Effector memory CD4-positive, alpha-beta T cell (primary cell): ENCODE measurements at regions not wholly inside any gene's neighbourhood (a gene's known extent, or its start where the extent isn't known, plus 50 kb on each side); places are given as distances from the start of the nearest gene placed in this dataset.

Experiments
- DNase-seq, 3 donors: peaks; one replicate each; pipeline ENCODE4 v3.0.0-alpha.2; 2020
- H3K27ac ChIP-seq: 2 replicates; pipeline ENCODE4 v1.7.0; 2013; ENCODE audit warnings: mild to moderate bottlenecking, low read length, moderate library complexity; ENCODE audit not compliant: insufficient read depth, poor library complexity, severe bottlenecking
- H3K27me3 ChIP-seq: replicated peaks from 2 replicates; pipeline ENCODE4 v1.7.0; 2013; ENCODE audit warnings: mild to moderate bottlenecking, low read length; ENCODE audit not compliant: insufficient read depth, control insufficient read depth, poor library complexity, severe bottlenecking
- H3K36me3 ChIP-seq: 2 replicates; pipeline ENCODE4 v1.7.0; 2013; ENCODE audit warnings: mild to moderate bottlenecking, low read length, moderate library complexity; ENCODE audit not compliant: control insufficient read depth, insufficient read depth
- H3K4me1 ChIP-seq: 2 replicates; pipeline ENCODE4 v1.7.0; 2013; ENCODE audit warnings: low read length, mild to moderate bottlenecking; ENCODE audit not compliant: control insufficient read depth, insufficient read depth, poor library complexity, severe bottlenecking
- H3K4me3 ChIP-seq: 2 replicates; pipeline ENCODE4 v1.7.0; 2013; ENCODE audit warnings: low read length, low read depth, mild to moderate bottlenecking; ENCODE audit not compliant: insufficient read depth, poor library complexity, severe bottlenecking
- H3K9me3 ChIP-seq: 2 replicates; pipeline ENCODE4 v1.7.0; 2013; ENCODE audit warnings: mild to moderate bottlenecking, low read length, moderate library complexity; ENCODE audit not compliant: control insufficient read depth

DNA sequence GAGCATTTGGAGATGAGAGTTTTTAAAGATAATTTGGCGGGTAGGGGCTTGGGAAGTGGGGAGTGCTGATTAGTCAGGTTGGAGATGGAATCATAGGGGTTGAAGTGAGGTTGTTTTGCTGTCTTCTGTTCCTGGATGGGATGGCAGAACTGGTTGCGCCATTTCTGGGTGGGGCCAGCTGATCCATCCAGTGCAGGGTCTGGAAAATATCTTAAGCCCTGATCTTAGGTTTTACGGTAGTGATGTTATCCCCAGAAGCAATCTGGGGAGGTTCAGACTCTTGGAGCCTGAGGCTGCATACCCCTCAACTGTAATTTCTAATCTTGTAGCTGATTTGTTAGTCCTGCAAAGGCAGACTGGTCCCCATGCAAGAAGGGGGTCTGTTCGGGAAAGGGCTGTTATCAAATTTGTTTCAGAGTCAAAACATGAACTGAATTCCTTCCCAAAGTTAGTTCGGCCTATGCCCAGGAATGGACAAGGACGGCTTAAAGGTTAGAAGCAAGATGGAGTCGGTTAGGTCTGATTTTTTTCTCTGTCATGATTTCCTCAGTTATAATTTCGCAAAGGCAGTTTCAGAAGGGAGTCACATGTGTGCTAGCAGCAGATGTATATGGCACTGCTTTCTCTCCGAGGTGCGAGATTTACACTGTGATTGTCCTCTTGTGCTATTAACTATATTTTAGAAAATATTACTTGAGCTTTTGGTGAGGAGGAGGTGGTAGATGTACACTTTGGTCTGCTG is 540.4 kb downstream of the EDEM1 start:
- Histone ChIP-seq H3K4me3 (no peak overlapping the region), H3K9me3 (no peaks in the 10 kb centered on the region), H3K36me3 (no peaks in the 10 kb centered on the region), H3K27me3 (no peaks in the 10 kb centered on the region), H3K27ac (no peak overlapping the region), H3K4me1 (no peaks in the 10 kb centered on the region)
- no peak for DNase-seq

GRCh38 chr3:5729852-5730251 is 542.3 kb downstream of the EDEM1 start:
- Histone ChIP-seq H3K4me3 (no peak overlapping the region), H3K27ac (no peak overlapping the region), H3K9me3 (no peaks in the 10 kb centered on the region), H3K36me3 (no peaks in the 10 kb centered on the region), H3K27me3 (no peaks in the 10 kb centered on the region), H3K4me1 (no peaks in the 10 kb centered on the region)
- DNase-seq = no peak

DNA sequence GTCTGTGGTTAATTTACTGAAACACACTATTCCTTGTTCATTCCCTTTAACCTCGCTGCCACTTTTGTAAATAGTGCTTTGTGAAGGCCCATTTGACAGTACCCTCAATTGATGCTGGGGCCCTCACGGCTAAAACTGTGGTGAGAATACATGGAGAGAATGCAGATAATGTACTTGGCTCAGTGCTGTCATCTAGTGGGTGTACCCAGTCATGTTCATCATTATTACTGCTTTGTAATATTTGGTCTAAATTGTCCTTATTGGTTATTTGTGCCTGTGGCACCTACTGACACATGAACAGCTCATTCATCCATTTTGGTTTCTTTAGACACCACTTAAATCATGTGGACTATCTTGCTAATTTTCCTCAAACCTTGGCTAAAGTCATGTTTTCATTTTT is 543.6 kb downstream of the EDEM1 start:
- H3K4me3 ChIP-seq = no peak overlapping the region
- no peak overlapping the region for H3K27ac ChIP-seq
- DNase-seq = no peak
- H3K9me3 ChIP-seq = no peaks in the 10 kb centered on the region
- H3K4me1 ChIP-seq = no peaks in the 10 kb centered on the region
- H3K36me3 ChIP-seq = no peaks in the 10 kb centered on the region
- H3K27me3 ChIP-seq = no peaks in the 10 kb centered on the region

- Histone ChIP-seq H3K4me3 (no peak overlapping the region), H3K36me3 (no peaks in the 10 kb centered on the region), H3K9me3 (no peaks in the 10 kb centered on the region), H3K27me3 (no peaks in the 10 kb centered on the region), H3K27ac (no peak overlapping the region), H3K4me1 (no peaks in the 10 kb centered on the region)
- no peak for DNase-seq
Measured at GRCh38 chr3:5732081-5732480, 544.6 kb downstream of the EDEM1 start.

DNA sequence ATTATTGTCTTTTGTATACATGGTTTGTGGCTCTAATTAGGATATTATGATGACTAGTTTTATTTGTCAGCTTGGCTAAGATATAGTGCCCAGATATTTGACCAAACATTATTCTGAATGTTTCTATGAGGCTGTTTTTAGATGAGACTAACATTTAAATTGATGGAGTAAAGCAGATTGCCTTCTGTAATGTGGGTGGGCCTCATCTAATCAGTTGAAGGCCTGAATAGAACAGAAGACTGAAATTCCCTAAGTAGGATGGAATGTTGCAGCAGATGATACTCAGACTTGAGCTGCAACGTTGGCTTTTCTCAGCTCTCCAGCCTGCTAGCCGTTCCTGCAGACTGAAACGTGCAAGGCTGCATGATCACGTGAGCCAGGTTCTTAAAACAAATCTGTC is 546.5 kb downstream of the EDEM1 start:
- Histone ChIP-seq H3K9me3 (no peaks in the 10 kb centered on the region), H3K36me3 (no peaks in the 10 kb centered on the region), H3K27ac (no peak overlapping the region), H3K27me3 (no peaks in the 10 kb centered on the region), H3K4me3 (no peak overlapping the region), H3K4me1 (no peaks in the 10 kb centered on the region)
- DNase-seq = no peak

DNA sequence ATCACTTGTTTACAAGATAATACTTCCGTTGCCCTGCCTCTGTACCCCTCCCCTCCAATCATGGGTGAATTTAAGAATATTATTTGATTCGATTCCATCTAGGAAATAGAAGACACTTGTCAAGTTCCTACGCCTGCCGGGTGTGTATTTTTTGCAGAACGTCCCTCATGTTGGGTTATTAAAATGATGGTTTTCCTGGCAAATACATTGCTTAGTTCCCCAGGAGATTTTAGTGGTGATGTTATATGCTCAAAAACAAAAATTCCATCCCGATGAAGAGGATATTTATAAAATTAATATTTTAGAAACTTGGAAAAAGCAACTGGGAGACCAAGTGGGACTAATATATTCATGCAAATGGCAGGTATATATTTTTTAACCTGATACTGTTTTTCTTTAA is 548.4 kb downstream of the EDEM1 start:
- DNase-seq = no peak

GRCh38 chr3:5739299-5739935 is 551.9 kb downstream of the EDEM1 start:
- Histone ChIP-seq H3K9me3 (no peaks in the 10 kb centered on the region), H3K27me3 (no peaks in the 10 kb centered on the region), H3K27ac (no peak overlapping the region), H3K4me1 (no peaks in the 10 kb centered on the region), H3K36me3 (no peaks in the 10 kb centered on the region), H3K4me3 (no peak overlapping the region)
- DNase-seq = no peak

More for the DNA sequence above, 548.4 kb downstream of the EDEM1 start:
- no peaks in the 10 kb centered on the region for H3K36me3 ChIP-seq
- H3K27ac ChIP-seq = no peak overlapping the region
- no peaks in the 10 kb centered on the region for H3K9me3 ChIP-seq
- no peak overlapping the region for H3K4me3 ChIP-seq
- no peaks in the 10 kb centered on the region for H3K4me1 ChIP-seq
- no peaks in the 10 kb centered on the region for H3K27me3 ChIP-seq

DNA sequence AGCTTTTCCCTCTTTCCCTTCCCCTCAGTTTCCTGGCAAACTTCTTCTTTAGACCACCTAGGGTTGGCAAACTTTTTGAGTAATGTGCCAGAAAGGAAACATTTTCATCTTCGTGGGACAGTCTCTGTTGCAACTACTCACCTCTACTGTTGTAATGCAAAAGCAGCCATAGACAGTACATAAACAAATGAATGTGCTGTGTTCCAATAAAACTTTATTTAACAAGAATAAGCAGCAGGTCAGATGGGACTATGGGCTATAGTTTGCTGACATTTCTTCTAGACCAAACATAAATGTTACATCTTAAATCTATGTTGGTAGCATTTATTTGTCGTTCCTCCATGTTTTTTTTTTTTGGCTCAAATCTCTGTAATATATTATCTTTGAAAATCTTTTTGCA is 552.4 kb downstream of the EDEM1 start:
- Histone ChIP-seq H3K36me3 (no peaks in the 10 kb centered on the region), H3K4me3 (no peak overlapping the region), H3K4me1 (no peaks in the 10 kb centered on the region), H3K27me3 (no peaks in the 10 kb centered on the region), H3K27ac (no peak overlapping the region), H3K9me3 (no peaks in the 10 kb centered on the region)
- DNase-seq = no peak

DNA sequence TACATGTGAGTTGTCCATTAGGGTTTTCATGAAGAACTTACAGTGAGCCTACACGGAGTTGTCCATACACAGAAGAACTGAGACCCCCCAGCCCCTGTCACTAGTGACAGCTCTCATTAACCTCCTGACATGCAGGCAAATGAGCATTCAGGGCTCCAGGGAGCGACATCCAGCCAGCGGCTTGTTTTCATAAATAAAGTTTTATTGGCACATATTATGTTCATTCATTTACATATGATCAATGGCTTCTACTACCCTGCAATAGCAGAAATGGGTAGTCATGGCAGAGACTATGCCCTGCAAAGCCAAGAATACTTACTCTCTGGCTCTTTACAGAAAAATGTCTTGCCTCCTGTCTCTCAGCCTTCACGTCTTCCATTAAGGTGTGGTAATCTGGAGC is 553.5 kb downstream of the EDEM1 start:
- Histone ChIP-seq H3K4me1 (no peaks in the 10 kb centered on the region), H3K27ac (no peak overlapping the region), H3K36me3 (no peaks in the 10 kb centered on the region), H3K4me3 (no peak overlapping the region), H3K27me3 (no peaks in the 10 kb centered on the region), H3K9me3 (no peaks in the 10 kb centered on the region)
- DNase-seq = no peak

- H3K4me1 ChIP-seq = no peaks in the 10 kb centered on the region
- DNase-seq = no peak
- H3K27me3 ChIP-seq = no peaks in the 10 kb centered on the region
Measured at GRCh38 chr3:5750091-5750490, 562.6 kb downstream of the EDEM1 start.

More at GRCh38 chr3:5750091-5750490, 562.6 kb downstream of the EDEM1 start:
- no peak overlapping the region for H3K4me3 ChIP-seq
- no peaks in the 10 kb centered on the region for H3K9me3 ChIP-seq
- H3K36me3 ChIP-seq = no peaks in the 10 kb centered on the region
- no peak overlapping the region for H3K27ac ChIP-seq
